GM12891 (cell line): ENCODE measurements at regions not wholly inside any gene's neighbourhood (a gene's known extent, or its start where the extent isn't known, plus 50 kb on each side); places are given as distances from the start of the nearest gene placed in this dataset.

Source experiments
- DNase-seq: peaks from one replicate; pipeline ENCODE4 v3.0.0; 2011; ENCODE audit warnings: low spot score; ENCODE audit not compliant: insufficient read length
- FAIRE-seq: peaks from 2 replicates; lab custom pipeline; 2011; peaks lifted over from hg19 to GRCh38; lab: Jason Lieb, UNC
- PAX5 ChIP-seq: IDR thresholded peaks from 2 replicates; pipeline ENCODE4 v1.6.1; 2011; ENCODE audit warnings: low read length, moderate library complexity, mild to moderate bottlenecking; ENCODE audit not compliant: insufficient read depth, severe bottlenecking
- POLR2A ChIP-seq: IDR thresholded peaks from 2 replicates; pipeline ENCODE4 v1.6.1; 2011; ENCODE audit warnings: low read depth, low read length, control low read depth
- POLR2AphosphoS5 ChIP-seq: IDR thresholded peaks from 2 replicates; pipeline ENCODE4 v1.6.1; 2011; ENCODE audit warnings: low read depth, low read length, control low read depth
- POU2F2 ChIP-seq: IDR thresholded peaks from 2 replicates; pipeline ENCODE4 v1.6.1; 2011; ENCODE audit warnings: low read depth, mild to moderate bottlenecking, control low read depth, low read length, moderate library complexity
- SPI1 ChIP-seq: IDR thresholded peaks from 2 replicates; pipeline ENCODE4 v1.6.1; 2011; ENCODE audit warnings: low read depth, low read length, control low read depth
- TAF1 ChIP-seq: IDR thresholded peaks from 2 replicates; pipeline ENCODE4 v1.6.1; 2011; ENCODE audit warnings: low read depth, low read length, control low read depth

DNA sequence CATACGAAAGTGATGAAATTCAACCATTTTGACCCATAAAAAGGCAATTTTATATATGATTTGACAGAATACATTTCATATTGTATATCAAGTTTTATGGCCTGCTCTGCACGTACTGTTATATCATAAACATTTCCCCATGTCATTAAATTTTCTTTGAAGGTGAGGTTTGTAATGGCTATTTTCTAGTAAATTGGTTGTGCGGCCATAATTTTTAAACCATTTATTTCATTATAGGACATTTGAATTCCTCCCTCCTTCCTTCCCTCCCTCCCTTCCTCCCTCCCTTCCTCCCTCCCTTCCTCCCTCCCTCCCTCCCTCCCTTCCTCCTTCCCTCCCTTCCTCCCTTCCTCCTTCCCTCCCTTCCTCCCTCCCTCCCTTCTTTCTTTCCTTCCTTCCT, 87.4 kb upstream of the AGBL1 start:
- no peak for DNase-seq
- TF ChIP-seq POLR2A (no peak), TAF1 (no peak), POLR2AphosphoS5 (no peak), PAX5 (no peak), POU2F2 (no peak), SPI1 (no peak)
- no peak for FAIRE-seq

DNA sequence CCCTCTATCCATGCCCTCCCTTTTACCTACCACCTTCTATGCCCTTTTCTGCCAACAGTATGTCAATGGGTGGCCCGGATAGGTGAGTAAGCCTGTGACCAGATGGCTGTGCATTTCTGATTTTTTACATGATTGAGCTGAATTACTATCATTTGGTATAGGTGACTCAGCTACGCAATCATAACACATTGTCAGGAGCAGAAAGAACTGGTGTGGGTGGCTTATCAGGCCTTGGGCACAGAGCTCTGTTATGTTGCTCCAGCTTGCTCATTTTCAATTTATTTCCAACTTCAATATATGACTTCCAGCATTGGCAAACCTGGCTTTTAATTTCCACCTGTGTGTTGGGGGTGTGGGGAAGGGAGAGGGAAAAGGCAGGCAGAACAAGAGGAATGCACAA, 86.6 kb upstream of the AGBL1 start:
- TF ChIP-seq SPI1: no peak
- no peak for TF ChIP-seq PAX5
- TF ChIP-seq POU2F2: no peak
- no peak for TF ChIP-seq POLR2A
- TF ChIP-seq POLR2AphosphoS5: no peak
- TF ChIP-seq TAF1: no peak
- FAIRE-seq (no peak), DNase-seq (no peak)

DNA sequence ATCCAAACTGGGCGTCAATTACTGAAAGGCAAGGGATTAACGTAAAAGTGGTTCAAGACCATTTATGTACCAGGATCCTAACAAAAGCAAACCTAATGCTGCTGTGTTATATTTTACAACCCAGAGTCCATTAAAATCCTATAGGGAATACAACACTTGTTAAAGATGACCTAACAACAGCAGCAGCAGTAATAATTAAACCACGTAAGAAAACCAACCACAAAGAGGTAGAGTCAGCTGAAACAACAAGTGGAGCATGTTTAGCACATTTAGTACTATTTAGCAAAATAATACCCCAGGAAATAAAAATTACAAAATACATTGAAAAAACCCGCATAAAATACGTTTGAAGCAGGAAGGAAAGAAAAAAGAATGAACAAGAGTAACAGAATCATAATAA, 82.1 kb upstream of the AGBL1 start:
- no peak for FAIRE-seq
- TF ChIP-seq POU2F2 (no peak), PAX5 (no peak), TAF1 (no peak), POLR2AphosphoS5 (no peak), SPI1 (no peak), POLR2A (no peak)
- DNase-seq: no peak

DNA sequence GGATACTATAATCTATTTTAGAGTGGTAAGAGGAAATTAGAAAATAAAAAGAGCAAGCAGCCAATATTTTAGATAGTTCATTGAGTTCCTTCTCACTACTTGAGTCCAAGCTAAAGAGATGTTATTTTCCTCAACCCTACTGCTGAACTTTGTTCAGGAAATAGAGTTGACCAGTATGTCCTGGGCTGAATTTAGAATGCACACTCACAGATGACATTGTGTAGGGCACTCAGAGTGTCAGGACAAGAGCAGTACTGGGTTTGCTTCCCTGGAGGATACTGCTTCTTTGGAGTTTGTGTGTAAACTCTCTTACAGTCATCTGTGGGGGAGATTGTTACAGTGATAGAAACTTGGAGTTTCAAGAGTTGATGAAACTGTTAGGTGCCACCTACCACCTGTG, 80.0 kb upstream of the AGBL1 start:
- DNase-seq (no peak), FAIRE-seq (no peak)
- TF ChIP-seq TAF1 (no peak), POLR2AphosphoS5 (no peak), POU2F2 (no peak), SPI1 (no peak), POLR2A (no peak), PAX5 (no peak)

DNA sequence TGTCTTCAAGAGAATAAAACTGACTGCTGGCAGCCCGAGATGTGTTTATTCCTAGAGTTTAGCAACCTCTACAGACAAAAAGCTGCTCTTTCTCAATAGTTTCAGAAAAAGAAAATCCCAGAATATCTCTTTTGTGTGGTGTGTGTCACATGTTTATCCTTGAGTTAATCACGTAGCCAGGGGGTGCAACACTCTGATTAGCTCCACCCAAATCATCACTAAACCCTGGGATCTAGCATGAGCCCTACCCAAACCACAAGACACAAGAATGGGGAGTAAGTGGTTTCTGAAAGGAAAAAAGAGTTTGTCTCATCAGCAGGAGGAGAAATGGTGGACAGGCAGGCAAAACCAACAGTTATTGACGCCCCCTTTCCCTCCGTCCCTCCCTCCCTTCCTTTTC, 78.5 kb upstream of the AGBL1 start:
- FAIRE-seq (no peak), DNase-seq (no peak)
- TF ChIP-seq POLR2AphosphoS5 (no peak), POLR2A (no peak), PAX5 (no peak), SPI1 (no peak), TAF1 (no peak), POU2F2 (no peak)

DNA sequence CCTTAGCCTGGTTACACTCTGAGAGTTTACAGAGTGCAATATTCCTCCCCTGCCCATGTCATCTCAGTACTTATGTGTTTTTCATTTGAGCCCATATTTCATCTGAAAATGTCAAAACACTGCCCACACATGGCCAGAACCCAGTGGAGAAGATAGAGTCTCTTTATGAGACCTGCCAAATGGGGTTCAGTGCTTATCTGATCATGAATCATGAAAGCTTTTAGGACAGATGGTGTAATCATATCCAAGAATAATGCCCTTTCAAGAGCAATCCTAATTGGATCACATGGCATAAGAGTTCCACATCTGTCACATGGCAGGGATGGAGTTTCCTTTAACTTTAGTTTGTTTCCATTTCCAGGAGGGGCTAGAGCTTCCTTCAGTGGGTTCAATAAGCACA, 77.2 kb upstream of the AGBL1 start:
- no peak for FAIRE-seq
- DNase-seq: no peak
- TF ChIP-seq POLR2AphosphoS5 (no peak), POU2F2 (no peak), SPI1 (no peak), POLR2A (no peak), TAF1 (no peak), PAX5 (no peak)

DNA sequence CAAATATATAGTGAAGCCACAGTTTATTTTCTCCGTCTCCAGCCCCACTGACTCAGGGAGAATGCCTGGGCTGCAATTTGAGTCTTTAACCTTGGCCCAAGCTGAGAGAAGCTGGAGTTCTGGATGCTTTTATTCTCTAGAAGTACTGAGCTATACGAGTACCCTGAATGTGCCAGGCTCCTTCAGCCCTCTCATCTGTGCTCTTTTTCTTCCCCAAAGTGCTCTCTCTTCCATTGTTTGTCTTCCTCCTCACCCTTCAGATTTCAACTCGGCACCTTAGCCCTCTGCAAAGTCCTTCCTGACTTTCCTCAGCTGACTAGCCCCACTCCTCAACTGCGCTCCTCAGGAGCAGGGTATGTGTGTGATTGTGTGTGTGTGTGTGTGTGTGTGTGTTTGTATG, 75.6 kb upstream of the AGBL1 start:
- FAIRE-seq: no peak
- no peak for DNase-seq
- TF ChIP-seq POU2F2 (no peak), POLR2A (no peak), POLR2AphosphoS5 (no peak), TAF1 (no peak), PAX5 (no peak), SPI1 (no peak)

DNA sequence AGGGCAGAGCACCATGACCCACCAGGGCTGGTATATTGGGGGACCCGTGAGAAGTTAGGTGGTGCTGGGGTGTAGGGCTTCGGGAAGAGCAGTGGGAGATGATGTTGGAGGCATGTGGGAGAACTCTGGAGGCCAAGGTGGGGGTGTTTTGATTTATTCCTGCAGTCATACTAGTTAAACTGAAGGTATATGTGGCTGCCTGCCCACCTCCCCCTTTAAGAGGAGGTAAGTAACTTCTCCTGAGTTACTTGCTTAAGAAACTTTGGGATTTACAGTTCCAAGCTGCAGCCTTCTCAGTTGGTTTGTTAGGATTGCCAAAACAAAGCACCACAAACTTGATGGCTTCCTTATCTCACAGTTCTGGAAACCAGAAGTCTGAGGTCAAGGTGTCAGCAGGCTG, 73.1 kb upstream of the AGBL1 start:
- TF ChIP-seq PAX5: no peak
- no peak for TF ChIP-seq POLR2A
- TF ChIP-seq SPI1: no peak
- TF ChIP-seq POLR2AphosphoS5: no peak
- no peak for TF ChIP-seq POU2F2
- no peak for TF ChIP-seq TAF1
- no peak for FAIRE-seq
- no peak for DNase-seq

DNA sequence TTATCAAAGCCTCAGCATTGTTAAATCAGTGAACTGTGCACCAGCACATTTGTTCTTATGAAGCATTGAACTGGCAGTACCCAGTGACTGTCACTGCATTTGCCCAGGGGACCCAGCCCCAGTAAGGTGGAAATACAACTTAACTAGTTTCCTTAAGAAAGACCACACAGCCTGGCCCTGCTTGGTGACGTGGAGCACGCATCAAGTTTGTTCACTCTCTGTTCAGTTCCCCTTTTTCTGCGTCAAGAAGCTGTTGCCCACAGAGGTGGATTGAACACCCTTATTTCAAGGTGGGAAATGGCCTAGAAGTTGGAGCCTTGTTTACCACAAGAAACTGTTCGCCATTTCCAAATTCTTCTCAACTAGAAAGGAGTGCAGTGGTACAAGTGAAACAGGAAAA, 69.9 kb upstream of the AGBL1 start:
- no peak for FAIRE-seq

DNA sequence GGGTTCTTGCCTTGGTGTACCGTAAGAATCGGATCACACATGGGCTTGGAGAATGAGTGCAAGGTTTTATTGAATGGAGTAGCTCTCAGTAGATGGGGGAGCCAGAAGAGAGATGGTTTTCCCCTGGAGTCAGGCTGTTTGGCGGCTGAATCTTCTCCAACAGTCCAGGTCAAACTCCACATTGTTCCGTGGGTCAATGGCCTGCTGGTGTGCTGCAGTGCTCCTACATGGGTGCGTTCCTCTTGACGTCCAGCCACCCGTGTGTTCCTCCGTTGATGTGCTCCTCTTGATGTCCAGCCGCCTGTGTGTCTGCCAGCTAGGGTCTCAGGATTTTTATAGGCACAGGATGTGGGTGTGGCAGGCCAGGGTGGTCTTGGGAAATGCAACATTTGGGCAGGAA, 69.3 kb upstream of the AGBL1 start:
- TF ChIP-seq POLR2A (no peak), TAF1 (no peak), POU2F2 (no peak), PAX5 (no peak)
- DNase-seq (no peak), FAIRE-seq (no peak)

More for the DNA sequence above, 69.9 kb upstream of the AGBL1 start:
- no peak for DNase-seq
- no peak for TF ChIP-seq POLR2AphosphoS5
- no peak for TF ChIP-seq PAX5
- no peak for TF ChIP-seq TAF1
- peak; percentile 66 for TF ChIP-seq SPI1
- TF ChIP-seq POU2F2: no peak
